ENCODE measurements at regions not wholly inside any gene's neighbourhood (a gene's known extent, or its start where the extent isn't known, plus 50 kb on each side); places are given as distances from the start of the nearest gene placed in this dataset.
"Not testable (repeated sequence)": the region's sequence is repeated elsewhere in the genome, so short reads cannot be mapped to it uniquely, and the experiment has no call there.

DNA sequence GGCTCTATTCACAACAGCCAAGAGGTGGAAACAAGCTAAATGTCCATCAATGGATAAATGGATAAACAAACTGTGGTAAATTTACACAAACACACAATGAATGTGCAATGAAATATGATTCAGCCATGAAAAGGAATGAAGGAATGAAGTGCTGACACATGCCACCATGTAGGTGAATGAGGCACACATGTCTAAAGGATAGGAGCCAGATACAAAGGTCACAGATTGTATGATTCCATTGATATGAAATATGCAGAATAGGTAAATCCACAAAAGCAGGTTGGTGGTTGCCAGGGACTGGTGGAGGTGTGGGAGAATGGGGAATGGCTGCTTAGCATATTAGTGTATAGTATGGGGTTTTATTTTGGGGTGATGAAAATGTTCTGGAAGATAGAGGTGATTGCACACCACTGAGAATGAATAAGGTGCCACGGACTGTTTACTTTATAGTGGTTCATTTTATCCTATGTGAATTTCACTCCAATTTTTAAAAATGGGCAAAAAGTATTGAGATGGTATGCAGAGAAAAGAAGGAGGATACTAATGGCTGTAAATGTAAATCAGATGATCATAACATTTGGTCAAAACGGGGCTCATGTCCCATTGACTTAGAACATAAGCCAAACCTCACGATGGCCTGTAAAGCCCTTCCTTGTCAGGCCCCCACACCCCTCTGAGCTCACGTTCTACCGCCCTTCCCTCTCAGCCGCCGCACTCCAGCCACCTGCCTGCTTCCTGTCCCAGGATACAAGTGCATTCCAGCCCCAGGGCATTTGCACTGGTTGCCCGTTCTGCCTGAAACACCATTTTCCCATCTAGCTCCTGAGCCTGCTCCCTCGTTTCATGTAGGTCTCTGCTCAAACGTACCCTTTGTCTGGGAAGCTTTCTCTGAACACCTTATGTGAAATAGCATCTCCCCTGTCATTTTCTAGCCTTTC is 165.5 kb downstream of the DDX1 start:
- 0 to 98% (median 81%) methylated on average over 1 to 10 of the region's 10 CpGs for WGBS, 10 experiments
- in situ Hi-C loops (cut with MboI; ENCODE audit: low pct_unique_long_range_greater_than_20kb in 2 of 9, low sequenced_read_pairs in 9 of 9, unreplicated experiment in 9 of 9), result no loop called here
- ATAC-seq (replicated peaks in 6 of 8), result no peak
- Histone ChIP-seq H3K4me1 (replicated peaks in 1 of 2) (no peaks in the 10 kb centered on the region), H3K27ac (no peak overlapping the region), H3K4me3 (no peak overlapping the region)

DNA sequence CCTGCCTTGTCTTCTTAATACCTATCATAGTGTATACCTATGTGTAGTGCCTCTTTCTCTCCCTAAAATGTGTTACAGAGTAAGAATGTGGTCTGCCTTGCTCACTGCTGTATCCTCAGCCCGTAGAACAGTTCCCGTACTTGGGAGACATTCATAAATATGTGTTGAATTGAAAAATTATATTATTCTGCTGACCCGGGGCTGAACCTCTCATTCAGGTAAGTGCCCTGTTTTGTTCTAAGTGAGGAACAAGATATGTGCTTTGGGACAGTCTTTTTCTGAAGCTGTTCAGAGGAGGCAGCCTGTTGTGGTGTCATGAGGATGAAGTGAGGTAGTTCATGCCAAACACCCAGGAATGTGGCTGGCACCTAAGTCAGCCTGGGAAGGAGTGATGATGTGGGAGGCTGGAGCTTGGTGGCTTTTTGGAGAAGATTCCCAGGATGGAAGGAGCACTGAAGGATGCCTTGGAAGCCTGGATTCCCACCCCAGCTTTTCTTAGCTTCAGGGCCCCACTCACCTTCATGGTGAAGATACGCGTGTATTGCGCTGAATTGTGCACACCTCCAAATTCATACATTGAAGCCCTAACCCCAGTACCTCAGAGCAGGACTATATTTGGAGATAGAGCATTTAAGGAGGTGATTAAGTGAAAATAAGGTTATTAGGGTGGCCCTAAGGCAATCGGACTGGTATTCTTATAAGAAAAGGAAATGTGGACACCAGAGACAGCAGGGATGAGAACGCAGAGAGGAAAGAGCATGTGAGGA is 166.3 kb downstream of the DDX1 start:
- no peak overlapping the region for H3K27ac ChIP-seq
- 14 to 93% (median 86%) methylated on average over 1 to 7 of the region's 8 CpGs for WGBS, 10 experiments
- H3K4me1 ChIP-seq (replicated peaks in 1 of 2), result no peaks in the 10 kb centered on the region
- H3K4me3 ChIP-seq, result no peak overlapping the region
- no peak for ATAC-seq (replicated peaks in 6 of 8)
- in situ Hi-C loops (cut with MboI; ENCODE audit: low pct_unique_long_range_greater_than_20kb in 2 of 9, low sequenced_read_pairs in 9 of 9, unreplicated experiment in 9 of 9), result no loop called here

DNA sequence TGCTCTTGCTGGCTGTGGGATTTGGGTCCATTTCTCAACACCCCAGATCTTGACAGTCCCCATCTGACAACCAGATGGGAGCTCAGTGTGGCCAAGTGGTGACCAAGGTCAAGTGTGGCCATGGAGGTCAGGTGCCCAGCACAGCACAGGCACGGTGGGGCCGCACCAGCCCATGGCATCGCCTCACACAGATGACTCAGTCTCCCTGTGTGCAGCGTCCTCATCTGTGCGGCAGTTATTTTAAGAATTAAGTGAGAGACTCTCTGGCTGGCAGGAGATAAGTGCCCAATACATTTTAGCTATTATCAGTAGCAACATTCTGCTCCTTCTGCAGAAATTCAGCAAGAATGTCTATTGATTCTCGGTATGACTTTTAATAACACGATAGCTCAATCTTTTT is 167.2 kb downstream of the DDX1 start:
- in situ Hi-C loops (cut with MboI; ENCODE audit: low pct_unique_long_range_greater_than_20kb in 2 of 9, low sequenced_read_pairs in 9 of 9, unreplicated experiment in 9 of 9), result no loop called here
- H3K4me1 ChIP-seq (replicated peaks in 1 of 2), result no peaks in the 10 kb centered on the region
- WGBS, 10 experiments, result 61 to 100% (median 91%) methylated on average over 1 to 4 of the region's 7 CpGs; no CpG with 5 or more reads in 2 of the 10 experiments
- H3K4me3 ChIP-seq, result no peak overlapping the region
- ATAC-seq (replicated peaks in 6 of 8), result no peak
- no peak overlapping the region for H3K27ac ChIP-seq

DNA sequence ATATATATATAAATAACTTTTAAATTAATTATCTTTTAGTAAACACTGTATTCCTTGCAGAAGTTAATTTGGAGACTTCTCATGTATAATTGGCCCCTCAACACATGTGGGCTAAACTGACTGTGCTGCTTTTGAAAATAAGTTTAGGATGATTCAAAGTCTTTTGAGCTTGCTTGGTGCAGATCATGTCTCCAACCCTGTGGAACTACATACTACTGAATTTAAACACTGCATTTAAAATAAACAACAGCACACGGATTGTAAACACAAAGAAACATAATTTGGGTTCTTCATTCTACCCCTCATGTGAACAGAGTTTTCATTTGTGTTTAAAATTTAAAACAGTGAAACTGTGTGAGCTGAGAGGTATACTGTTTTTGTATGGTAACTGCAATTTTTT is 167.7 kb downstream of the DDX1 start:
- in situ Hi-C loops (cut with MboI; ENCODE audit: low pct_unique_long_range_greater_than_20kb in 2 of 9, low sequenced_read_pairs in 9 of 9, unreplicated experiment in 9 of 9), result no loop called here
- Histone ChIP-seq H3K27ac (no peak overlapping the region), H3K4me3 (no peak overlapping the region), H3K4me1 (replicated peaks in 1 of 2) (no peaks in the 10 kb centered on the region)
- WGBS, 10 experiments, result 0 to 100% (median 89%) methylated on average over 1 of the region's 1 CpG; no CpG with 5 or more reads in 3 of the 10 experiments
- no peak for ATAC-seq (replicated peaks in 6 of 8)

DNA sequence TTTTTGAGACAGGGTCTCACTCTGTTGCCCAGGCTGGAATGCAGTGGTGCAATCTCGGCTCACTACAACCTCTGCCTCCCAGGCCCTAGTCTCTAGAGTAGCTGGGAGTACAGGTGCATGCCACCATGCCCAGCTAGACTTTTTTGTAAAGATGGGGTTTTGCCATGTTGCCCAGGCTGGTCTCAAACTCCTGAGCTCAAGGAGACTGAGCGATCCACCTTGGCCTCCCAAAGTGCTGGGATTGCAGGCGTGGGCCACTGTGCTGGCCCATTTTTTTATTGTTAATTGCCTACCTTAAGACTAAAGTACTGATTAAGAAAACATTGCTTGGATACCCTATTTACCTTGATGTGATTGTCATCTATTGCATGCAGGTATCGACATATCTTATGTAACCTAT is 168.1 kb downstream of the DDX1 start:
- in situ Hi-C loops (cut with MboI; ENCODE audit: low pct_unique_long_range_greater_than_20kb in 2 of 9, low sequenced_read_pairs in 9 of 9, unreplicated experiment in 9 of 9); ATAC-seq (replicated peaks in 6 of 8); H3K4me3 ChIP-seq; H3K27ac ChIP-seq; H3K4me1 ChIP-seq (replicated peaks in 1 of 2): not testable (repeated sequence)
- 14 to 100% (median 64%) methylated on average over 1 to 4 of the region's 4 CpGs; no CpG with 5 or more reads in 1 of the 10 experiments for WGBS, 10 experiments

DNA sequence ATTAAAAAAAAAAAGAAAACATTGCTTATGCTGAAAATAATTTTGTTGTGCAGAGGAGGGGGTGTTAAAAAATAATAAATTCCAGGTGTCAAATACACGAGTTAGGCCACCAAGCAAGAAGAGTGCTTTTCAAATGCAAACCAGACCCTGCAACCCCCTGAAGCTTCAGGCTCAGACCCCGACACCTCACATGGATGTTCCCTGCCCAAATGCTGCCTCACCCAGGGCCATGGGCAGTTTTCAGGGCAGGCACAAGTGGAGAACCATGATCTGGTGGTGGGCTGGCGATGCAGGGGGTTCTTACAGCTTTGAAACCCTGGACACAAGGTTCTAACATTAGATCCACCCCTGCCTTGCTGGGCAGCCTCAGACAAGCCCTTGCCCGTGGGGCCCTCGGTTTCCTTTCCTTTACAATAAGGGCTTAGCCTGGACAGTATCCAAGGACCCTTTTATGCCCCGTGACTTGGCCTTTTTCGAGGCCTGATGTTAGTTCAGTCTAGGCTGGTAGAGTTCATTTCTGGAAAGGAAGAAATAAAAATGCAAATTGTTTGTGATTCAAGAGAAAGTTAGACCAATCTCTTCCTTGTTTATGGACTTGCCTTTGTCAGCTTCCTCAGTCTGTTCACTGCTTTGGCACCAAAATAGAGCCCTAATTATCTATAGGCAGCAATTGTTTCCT is 168.7 kb downstream of the DDX1 start:
- no peak overlapping the region for H3K4me3 ChIP-seq
- no peak overlapping the region for H3K27ac ChIP-seq
- in situ Hi-C loops (cut with MboI; ENCODE audit: low pct_unique_long_range_greater_than_20kb in 2 of 9, low sequenced_read_pairs in 9 of 9, unreplicated experiment in 9 of 9), result no loop called here
- WGBS, 10 experiments, result 0 to 100% (median 60%) methylated on average over 1 to 6 of the region's 7 CpGs
- no peaks in the 10 kb centered on the region for H3K4me1 ChIP-seq (replicated peaks in 1 of 2)
- ATAC-seq (replicated peaks in 6 of 8), result peak in 3 of 8 experiments; percentile 25 to 71 (median 38)

DNA sequence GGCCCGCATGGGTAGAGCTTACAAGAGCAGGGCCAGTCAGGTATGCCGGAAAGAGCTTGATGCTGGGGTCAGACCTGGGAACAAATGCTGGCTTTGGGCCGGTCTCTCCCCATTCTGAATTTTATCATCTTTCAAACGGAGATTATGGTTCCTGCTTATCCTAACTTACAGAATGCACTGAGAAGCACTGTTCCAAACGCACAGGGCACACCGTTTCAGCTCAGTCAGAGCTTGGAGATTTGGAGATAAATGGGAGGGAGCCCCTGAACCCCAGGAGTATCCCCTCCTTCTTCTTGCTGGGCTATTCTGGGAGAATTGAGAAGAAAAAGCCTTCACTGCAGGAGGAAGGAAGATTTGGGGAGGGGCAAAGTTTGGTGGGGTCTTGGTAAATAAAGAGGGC is 169.4 kb downstream of the DDX1 start:
- in situ Hi-C loops (cut with MboI; ENCODE audit: low pct_unique_long_range_greater_than_20kb in 2 of 9, low sequenced_read_pairs in 9 of 9, unreplicated experiment in 9 of 9), result no loop called here
- Histone ChIP-seq H3K27ac (no peak overlapping the region), H3K4me3 (no peak overlapping the region), H3K4me1 (replicated peaks in 1 of 2) (no peaks in the 10 kb centered on the region)
- WGBS, 10 experiments, result 7 to 100% (median 81%) methylated on average over 1 to 5 of the region's 6 CpGs
- no peak for ATAC-seq (replicated peaks in 6 of 8)

DNA sequence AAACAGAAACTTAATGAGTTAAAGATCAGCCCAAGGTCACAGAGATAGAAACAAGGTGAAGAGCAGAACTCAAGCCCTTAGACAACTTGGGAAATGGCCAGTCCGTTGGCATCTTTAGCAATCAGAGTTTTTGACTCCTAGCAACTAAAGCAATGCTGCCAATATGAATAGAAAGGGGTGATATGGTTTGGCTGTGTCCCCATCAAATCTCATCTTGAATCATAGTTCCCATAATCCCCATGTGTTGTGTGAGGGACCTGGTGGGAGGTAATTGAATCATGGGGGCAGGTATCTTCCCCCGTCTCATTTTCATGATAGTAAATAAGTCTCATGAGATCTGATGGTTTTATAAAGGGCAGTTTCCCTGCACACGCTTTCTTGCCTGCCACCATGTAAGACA is 170.2 kb downstream of the DDX1 start:
- no peak overlapping the region for H3K4me3 ChIP-seq
- 0 to 76% (median 20%) methylated on average over 1 to 3 of the region's 3 CpGs; no CpG with 5 or more reads in 3 of the 10 experiments for WGBS, 10 experiments
- ATAC-seq (replicated peaks in 6 of 8), result no peak
- H3K27ac ChIP-seq, result no peak overlapping the region
- in situ Hi-C loops (cut with MboI; ENCODE audit: low pct_unique_long_range_greater_than_20kb in 2 of 9, low sequenced_read_pairs in 9 of 9, unreplicated experiment in 9 of 9), result no loop called here
- no peaks in the 10 kb centered on the region for H3K4me1 ChIP-seq (replicated peaks in 1 of 2)

DNA sequence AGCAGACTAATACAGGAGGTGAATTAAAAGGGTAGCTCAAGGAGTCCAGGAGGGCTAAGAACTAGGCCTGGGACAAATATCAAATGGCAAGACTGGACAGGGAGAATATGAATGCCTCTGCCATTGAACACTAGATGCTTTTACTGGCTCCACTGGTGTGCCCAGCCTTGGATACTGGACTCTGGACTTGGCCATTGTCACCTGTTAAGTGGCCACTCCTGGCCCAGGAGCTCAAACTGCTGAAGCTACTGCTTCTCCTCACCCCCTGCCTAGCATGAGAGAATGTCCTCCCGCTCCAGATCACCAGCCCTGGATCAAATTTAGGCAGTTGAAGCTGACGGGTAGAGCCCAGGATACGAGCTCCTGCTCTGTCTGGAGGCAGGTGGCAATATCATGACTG is 170.8 kb downstream of the DDX1 start:
- H3K4me3 ChIP-seq, result no peak overlapping the region
- WGBS, 10 experiments, result 0 to 100% (median 89%) methylated on average over 1 to 3 of the region's 3 CpGs; no CpG with 5 or more reads in 5 of the 10 experiments
- H3K4me1 ChIP-seq (replicated peaks in 1 of 2), result no peaks in the 10 kb centered on the region
- ATAC-seq (replicated peaks in 6 of 8), result no peak
- in situ Hi-C loops (cut with MboI; ENCODE audit: low pct_unique_long_range_greater_than_20kb in 2 of 9, low sequenced_read_pairs in 9 of 9, unreplicated experiment in 9 of 9), result no loop called here
- no peak overlapping the region for H3K27ac ChIP-seq

DNA sequence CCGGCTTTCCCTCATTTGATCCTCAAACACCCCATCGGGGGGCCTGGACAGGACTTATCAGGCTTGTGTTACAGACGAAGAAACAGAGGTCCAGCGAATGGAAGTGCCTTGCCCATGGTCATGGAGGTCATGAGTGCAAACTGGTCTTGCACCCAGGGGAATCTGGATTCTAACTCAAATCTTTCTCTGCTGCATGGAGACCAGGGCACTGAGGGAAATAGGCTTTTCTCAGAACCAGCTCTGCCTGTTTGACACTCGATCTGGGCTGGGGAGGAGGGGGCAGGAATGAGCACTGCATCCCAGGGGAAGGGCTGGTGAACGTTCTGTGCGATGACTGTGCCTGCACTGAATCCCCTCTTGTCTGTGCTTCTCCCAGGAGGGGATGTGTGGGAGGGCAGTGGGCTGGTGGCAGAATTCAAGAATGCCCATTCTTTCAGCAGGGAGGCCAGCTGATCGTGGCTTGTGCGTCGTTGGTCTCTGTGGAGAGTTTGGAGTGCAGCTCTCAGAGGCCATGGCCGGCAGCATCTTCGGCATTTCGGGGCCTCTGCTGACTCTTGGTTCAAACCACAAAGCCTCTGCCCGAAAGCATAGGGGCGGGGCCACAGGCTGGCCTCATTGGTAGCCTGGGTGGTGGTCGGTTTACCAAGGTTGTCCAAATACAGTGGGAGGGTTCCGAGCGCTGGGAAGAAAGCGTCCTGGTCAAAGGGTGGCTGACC is 171.6 kb downstream of the DDX1 start:
- in situ Hi-C loops (cut with MboI; ENCODE audit: low pct_unique_long_range_greater_than_20kb in 2 of 9, low sequenced_read_pairs in 9 of 9, unreplicated experiment in 9 of 9), result no loop called here
- H3K4me1 ChIP-seq (replicated peaks in 1 of 2), result no peaks in the 10 kb centered on the region
- 11 to 92% (median 75%) methylated on average over 3 to 15 of the region's 19 CpGs; no CpG with 5 or more reads in 3 of the 10 experiments for WGBS, 10 experiments
- no peak overlapping the region for H3K4me3 ChIP-seq
- H3K27ac ChIP-seq, result no peak overlapping the region
- ATAC-seq (replicated peaks in 6 of 8), result no peak

DNA sequence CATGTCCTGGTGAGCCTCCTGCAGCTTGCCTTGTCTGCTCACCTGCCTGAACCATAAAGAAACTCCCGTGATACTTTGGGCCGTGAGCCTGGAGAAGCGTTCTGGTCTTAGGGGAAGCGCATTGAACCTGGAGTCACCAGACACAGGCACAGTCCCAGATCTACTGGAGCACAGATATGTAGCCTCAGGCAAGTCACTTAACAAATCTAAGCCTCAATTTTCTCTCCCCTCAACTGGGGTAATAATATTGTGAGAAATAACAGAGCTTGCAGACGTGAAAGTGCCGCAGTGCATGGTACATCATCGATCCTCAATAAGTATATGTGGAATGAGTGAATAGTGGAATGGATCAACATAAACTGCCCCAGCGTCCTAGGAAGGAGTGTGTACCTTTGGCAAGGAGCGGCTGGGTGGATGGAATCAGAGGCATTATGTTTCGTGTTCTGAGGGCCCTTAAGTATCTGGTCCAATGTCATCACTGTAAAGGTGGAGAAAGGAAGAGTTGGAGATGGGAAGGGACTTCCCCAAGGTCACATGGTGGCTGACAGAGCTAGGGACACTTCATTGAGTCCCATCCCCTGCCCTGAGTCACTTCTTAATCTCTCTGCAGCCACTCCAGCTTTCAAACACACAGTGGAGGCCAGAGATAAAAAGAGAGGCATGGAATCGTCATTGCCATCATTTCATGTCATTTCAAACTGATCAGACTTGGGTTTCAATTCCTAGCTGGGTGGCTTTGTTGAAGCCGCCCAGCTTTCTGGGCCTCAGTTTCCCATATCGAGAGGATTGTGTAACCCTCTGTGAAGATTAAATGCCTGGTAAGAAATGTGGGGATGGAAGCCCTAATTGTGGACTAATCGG is 172.4 kb downstream of the DDX1 start:
- Histone ChIP-seq H3K4me1 (replicated peaks in 1 of 2) (peaks cover 0 to 7% of the 10 kb centered on the region in 2 donors), H3K27ac (no peak overlapping the region), H3K4me3 (no peak overlapping the region)
- ATAC-seq (replicated peaks in 6 of 8), result no peak
- in situ Hi-C loops (cut with MboI; ENCODE audit: low pct_unique_long_range_greater_than_20kb in 2 of 9, low sequenced_read_pairs in 9 of 9, unreplicated experiment in 9 of 9), result no loop called here
- WGBS, 10 experiments, result 40 to 100% (median 82%) methylated on average over 3 to 6 of the region's 14 CpGs; no CpG with 5 or more reads in 1 of the 10 experiments

DNA sequence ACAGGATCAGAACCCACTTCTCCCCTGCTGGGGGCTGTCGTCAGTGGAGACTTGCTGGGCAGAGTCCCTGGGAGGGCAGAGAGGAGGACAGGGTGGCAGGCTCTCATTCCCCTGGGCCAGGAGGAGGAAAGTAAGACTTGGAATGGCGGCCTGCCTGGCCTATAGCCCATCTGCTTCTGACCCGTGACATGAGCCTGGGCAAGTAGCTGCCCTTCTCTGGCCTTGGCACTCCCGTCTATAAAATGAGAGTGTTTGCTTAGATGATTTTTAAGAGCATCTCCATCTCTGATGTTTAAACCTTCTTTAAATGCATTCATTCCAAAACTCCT is 173.0 kb downstream of the DDX1 start:
- Histone ChIP-seq H3K4me1 (replicated peaks in 1 of 2) (peaks cover 0 to 8% of the 10 kb centered on the region in 2 donors), H3K27ac (no peak overlapping the region), H3K4me3 (no peak overlapping the region)
- in situ Hi-C loops (cut with MboI; ENCODE audit: low pct_unique_long_range_greater_than_20kb in 2 of 9, low sequenced_read_pairs in 9 of 9, unreplicated experiment in 9 of 9), result no loop called here
- ATAC-seq (replicated peaks in 6 of 8), result no peak
- 50 to 86% (median 60%) methylated on average over 1 to 4 of the region's 4 CpGs; no CpG with 5 or more reads in 5 of the 10 experiments for WGBS, 10 experiments

Measured in motor neuron (in vitro differentiated cells).